K562 (cell line): ENCODE measurements at regions not wholly inside any gene's neighbourhood (a gene's known extent, or its start where the extent isn't known, plus 50 kb on each side); places are given as distances from the start of the nearest gene placed in this dataset.
A peak's percentile ranks its signal among the peaks of the same experiment; 100 is the strongest.

Source experiments
- CHD2 ChIP-seq: IDR thresholded peaks from 2 replicates; pipeline ENCODE4 v1.6.1; 2011; ENCODE audit warnings: low read depth, low read length
- E2F3 ChIP-seq: fragments of 250-450 bp; sonication (Bioruptor Pico); IDR thresholded peaks from 2 replicates; pipeline ENCODE4 v1.4.0; 2020; ENCODE audit warnings: mild to moderate bottlenecking
- FOXM1 ChIP-seq, 2 experiments: fragments of 450-650 bp in 1 of 2; sonication (generic) in 1 of 2; formaldehyde crosslinking in 1 of 2; IDR thresholded peaks; 2 replicates each; pipeline versions ENCODE4 v1.6.1 to v1.9.0; 2017 to 2022; ENCODE audit warnings: low read depth in 2 of 2, mild to moderate bottlenecking in 2 of 2, missing genetic modification reagents in 1 of 2, moderate library complexity in 1 of 2
- FUS ChIP-seq: fragments of 200-400 bp; formaldehyde crosslinking; optimal IDR thresholded peaks from 2 replicates; pipeline ENCODE3; 2017; ENCODE audit warnings: low read depth, low read length
- GTF2F1 ChIP-seq: IDR thresholded peaks from 2 replicates; pipeline ENCODE4 v1.6.1; 2011; ENCODE audit warnings: low read depth, low read length, improper control_type of control experiment
- MTA2 ChIP-seq: fragments of 450-650 bp; IDR thresholded peaks from 2 replicates; pipeline ENCODE4 v1.6.1; 2016; ENCODE audit warnings: low read depth
- RBM22 ChIP-seq: fragments of 200-400 bp; formaldehyde crosslinking; IDR thresholded peaks from 2 replicates; pipeline ENCODE4 v1.6.1; 2018; ENCODE audit warnings: low read length, low read depth; ENCODE audit not compliant: poor library complexity, severe bottlenecking
- RBM39 ChIP-seq: fragments of 200-400 bp; formaldehyde crosslinking; optimal IDR thresholded peaks from 2 replicates; pipeline ENCODE3; 2018; ENCODE audit warnings: low read depth, low read length
- RNF2 ChIP-seq: sonication (generic); IDR thresholded peaks from 2 replicates; pipeline ENCODE4 v1.6.1; 2016
- SMC3 ChIP-seq: conservative IDR thresholded peaks from 2 replicates; pipeline ENCODE4 v1.6.1; 2011; ENCODE audit warnings: low read depth, low read length, improper control_type of control experiment; ENCODE audit not compliant: insufficient read depth
- TAL1 ChIP-seq: fragments of 450-650 bp; IDR thresholded peaks from 2 replicates; pipeline ENCODE4 v1.6.1; 2016; ENCODE audit warnings: mild to moderate bottlenecking
- TEAD4 ChIP-seq, 2 experiments: sonication (generic) in 1 of 2; formaldehyde crosslinking in 1 of 2; IDR thresholded peaks; 2 replicates each; pipeline versions ENCODE4 v1.6.1 to v1.8.0; 2012 to 2022; ENCODE audit warnings: borderline replicate concordance in 1 of 2, inconsistent platforms in 1 of 2, low read length in 1 of 2, mild to moderate bottlenecking in 1 of 2, missing genetic modification reagents in 1 of 2
- TGIF2 ChIP-seq: sonication (generic); formaldehyde crosslinking; IDR thresholded peaks from 2 replicates; pipeline ENCODE4 v1.8.1; 2022; ENCODE audit warnings: mild to moderate bottlenecking, missing genetic modification reagents, moderate library complexity
- ZFP1 ChIP-seq: fragments of 450-650 bp; formaldehyde crosslinking; IDR thresholded peaks from 2 replicates; pipeline ENCODE4 v1.4.0; 2020; ENCODE audit warnings: mild to moderate bottlenecking, mixed read lengths
- ZFPM2 ChIP-seq: fragments of 250-450 bp; sonication (Bioruptor Pico); IDR thresholded peaks from 2 replicates; pipeline ENCODE4 v1.5.1; 2022; ENCODE audit warnings: mild to moderate bottlenecking
- ZNF239 ChIP-seq: fragments of 250-450 bp; sonication (Bioruptor Pico); IDR thresholded peaks from 2 replicates; pipeline ENCODE4 v1.4.0; 2020; ENCODE audit warnings: mild to moderate bottlenecking
- ZNF551 ChIP-seq: fragments of 250-450 bp; sonication (Bioruptor Pico); IDR thresholded peaks from 2 replicates; pipeline ENCODE4 v1.5.0; 2021; ENCODE audit warnings: mild to moderate bottlenecking, moderate library complexity
- ZNF668 ChIP-seq: fragments of 250-450 bp; sonication (Bioruptor Pico); IDR thresholded peaks from 2 replicates; pipeline ENCODE4 v1.8.0; 2022; ENCODE audit warnings: mild to moderate bottlenecking, inconsistent platforms
- ZNF764 ChIP-seq: fragments of 250-450 bp; sonication (Bioruptor Pico); IDR thresholded peaks from 2 replicates; pipeline ENCODE4 v1.4.0; 2020; ENCODE audit warnings: low read depth, mild to moderate bottlenecking, moderate library complexity
- TF ChIP-seq, protein P1 (sequence below), 2 experiments: fragments of 450-650 bp in 1 of 2; sonication (generic) in 1 of 2; formaldehyde crosslinking in 1 of 2; IDR thresholded peaks; 2 replicates each; pipeline versions ENCODE4 v1.7.1 to v1.9.0; 2016 to 2022; ENCODE audit warnings: inconsistent platforms in 1 of 2, mild to moderate bottlenecking in 1 of 2, missing genetic modification reagents in 1 of 2

DNA sequence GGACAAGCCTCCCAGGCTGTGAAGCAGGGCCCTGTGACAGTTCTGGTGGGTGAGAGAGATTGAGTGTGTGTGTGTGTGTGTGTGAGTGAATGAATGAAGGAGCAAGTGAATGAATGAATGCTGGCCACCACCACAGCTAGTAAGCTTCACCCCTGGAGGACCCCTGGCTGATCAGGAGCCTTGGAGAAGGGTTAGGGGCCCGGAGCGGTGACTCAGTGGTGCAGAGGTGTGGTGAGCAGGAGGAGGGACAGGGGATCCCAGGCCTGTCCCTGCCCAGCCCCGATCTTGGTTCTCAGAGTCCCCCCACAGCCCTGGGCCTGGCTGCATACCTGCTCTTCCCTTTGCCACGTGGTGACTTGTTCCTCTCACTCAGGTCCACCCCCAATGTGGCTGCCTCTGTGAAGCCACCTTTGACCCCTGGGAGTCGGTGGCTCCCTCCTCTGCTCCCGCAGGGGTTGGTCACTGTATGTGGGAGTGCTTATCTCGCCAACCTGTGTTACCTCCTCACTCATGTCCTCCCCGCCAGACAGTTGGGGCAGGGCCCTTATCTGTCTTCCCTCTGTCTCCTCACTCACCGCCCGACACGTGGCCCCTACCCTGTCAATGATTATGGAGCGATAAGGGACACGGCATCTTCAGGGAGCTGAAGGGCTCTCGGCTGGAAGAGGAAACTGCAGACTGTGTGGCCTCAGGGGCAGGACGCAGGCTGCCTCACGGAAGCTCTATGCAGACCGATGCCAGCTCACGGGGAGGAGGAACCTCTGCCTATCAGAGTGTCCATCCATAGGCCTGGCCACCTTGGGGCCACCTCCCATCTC, 99.9 kb upstream of the PITX1 start (continued):
- no peak for TF ChIP-seq RBM39
- TF ChIP-seq ZFPM2 (CRISPR knock-in tag), result 0 out of 2 replicates have a peak, but pooled peaks have one; percentile 63
- peak; percentile 54; the same call in 1 of the 2 replicates for TF ChIP-seq CHD2
- peak; percentile 100 for TF ChIP-seq MTA2
- no peak for TF ChIP-seq RBM22
- TF ChIP-seq E2F3 (CRISPR knock-in tag), result 0 out of 2 replicates have a peak, but pooled peaks have one; percentile 39
- TF ChIP-seq TGIF2 (CRISPR knock-in tag), result no peak
- TF ChIP-seq GTF2F1, result no peak; the same call in 1 of the 2 replicates
- no peak for TF ChIP-seq ZNF764 (CRISPR knock-in tag)
- no peak for TF ChIP-seq ZNF551 (CRISPR knock-in tag)
- TF ChIP-seq FUS, result no peak
- peak; percentile 99 for TF ChIP-seq FOXM1 (IDR thresholded peaks at IDR 0.05; ENCODE audit: low read depth)
- 0 out of 2 replicates have a peak, but pooled peaks have one; percentile 33 for TF ChIP-seq FOXM1 (CRISPR knock-in tag; IDR thresholded peaks at IDR 0.05; ENCODE audit: low read depth)
- TF ChIP-seq RNF2, result peak; percentile 100
- TF ChIP-seq ZNF668, result no peak
- TF ChIP-seq ZFP1, result no peak
- TF ChIP-seq, protein P1, sequence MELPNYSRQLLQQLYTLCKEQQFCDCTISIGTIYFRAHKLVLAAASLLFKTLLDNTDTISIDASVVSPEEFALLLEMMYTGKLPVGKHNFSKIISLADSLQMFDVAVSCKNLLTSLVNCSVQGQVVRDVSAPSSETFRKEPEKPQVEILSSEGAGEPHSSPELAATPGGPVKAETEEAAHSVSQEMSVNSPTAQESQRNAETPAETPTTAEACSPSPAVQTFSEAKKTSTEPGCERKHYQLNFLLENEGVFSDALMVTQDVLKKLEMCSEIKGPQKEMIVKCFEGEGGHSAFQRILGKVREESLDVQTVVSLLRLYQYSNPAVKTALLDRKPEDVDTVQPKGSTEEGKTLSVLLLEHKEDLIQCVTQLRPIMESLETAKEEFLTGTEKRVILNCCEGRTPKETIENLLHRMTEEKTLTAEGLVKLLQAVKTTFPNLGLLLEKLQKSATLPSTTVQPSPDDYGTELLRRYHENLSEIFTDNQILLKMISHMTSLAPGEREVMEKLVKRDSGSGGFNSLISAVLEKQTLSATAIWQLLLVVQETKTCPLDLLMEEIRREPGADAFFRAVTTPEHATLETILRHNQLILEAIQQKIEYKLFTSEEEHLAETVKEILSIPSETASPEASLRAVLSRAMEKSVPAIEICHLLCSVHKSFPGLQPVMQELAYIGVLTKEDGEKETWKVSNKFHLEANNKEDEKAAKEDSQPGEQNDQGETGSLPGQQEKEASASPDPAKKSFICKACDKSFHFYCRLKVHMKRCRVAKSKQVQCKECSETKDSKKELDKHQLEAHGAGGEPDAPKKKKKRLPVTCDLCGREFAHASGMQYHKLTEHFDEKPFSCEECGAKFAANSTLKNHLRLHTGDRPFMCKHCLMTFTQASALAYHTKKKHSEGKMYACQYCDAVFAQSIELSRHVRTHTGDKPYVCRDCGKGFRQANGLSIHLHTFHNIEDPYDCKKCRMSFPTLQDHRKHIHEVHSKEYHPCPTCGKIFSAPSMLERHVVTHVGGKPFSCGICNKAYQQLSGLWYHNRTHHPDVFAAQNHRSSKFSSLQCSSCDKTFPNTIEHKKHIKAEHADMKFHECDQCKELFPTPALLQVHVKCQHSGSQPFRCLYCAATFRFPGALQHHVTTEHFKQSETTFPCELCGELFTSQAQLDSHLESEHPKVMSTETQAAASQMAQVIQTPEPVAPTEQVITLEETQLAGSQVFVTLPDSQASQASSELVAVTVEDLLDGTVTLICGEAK (IDR thresholded peaks at IDR 0.05), result 0 out of 2 replicates have a peak, but pooled peaks have one; percentile 8
- TF ChIP-seq, protein P1 (CRISPR knock-in tag; IDR thresholded peaks at IDR 0.05), result no peak
- TF ChIP-seq ZNF239, result peak; percentile 50; the same call in 1 of the 2 replicates
- peak; percentile 100 for TF ChIP-seq TAL1
- TF ChIP-seq TEAD4 (IDR thresholded peaks at IDR 0.05; ENCODE audit: low read length), result peak; percentile 100
- no peak for TF ChIP-seq TEAD4 (CRISPR knock-in tag; IDR thresholded peaks at IDR 0.05; ENCODE audit: borderline replicate concordance)
- no peak for TF ChIP-seq SMC3
